ENCODE measurements at regions not wholly inside any gene's neighbourhood (a gene's known extent, or its start where the extent isn't known, plus 50 kb on each side); places are given as distances from the start of the nearest gene placed in this dataset.

- Histone ChIP-seq H4K20me1 (ENCODE audit: control insufficient read depth, extremely low read depth, insufficient read depth, low read length) (no peaks in the 10 kb centered on the region), H3K4me3 (ENCODE audit: control insufficient read depth in 2 of 3, extremely low read depth in 1 of 3, insufficient read depth in 2 of 3, low read depth in 1 of 3, low read length in 3 of 3) (no peak overlapping the region), H3K4me2 (ENCODE audit: control insufficient read depth, extremely low read depth, insufficient read depth, low read depth, low read length) (no peak overlapping the region), H2AFZ (ENCODE audit: control insufficient read depth, low read length) (no peak overlapping the region), H3K9me3 (ENCODE audit: control insufficient read depth, low read depth, low read length) (no peaks in the 10 kb centered on the region), H3K79me2 (ENCODE audit: control insufficient read depth, insufficient read depth, low read length) (no peaks in the 10 kb centered on the region), H3K9me1 (ENCODE audit: control insufficient read depth, extremely low read depth, insufficient read depth, low read length) (no peaks in the 10 kb centered on the region), H3K27me3 (ENCODE audit: control insufficient read depth, extremely low read depth, insufficient read depth, low read length) (peaks cover 6% of the 10 kb centered on the region), H3K27ac (ENCODE audit: control insufficient read depth, insufficient read depth, low read length) (no peak overlapping the region), H3K9ac (ENCODE audit: control insufficient read depth, extremely low read depth, insufficient read depth, low read length) (no peak overlapping the region), H3K4me1 (ENCODE audit: control insufficient read depth, extremely low read depth, insufficient read depth, low read length) (no peaks in the 10 kb centered on the region), H3K36me3 (ENCODE audit: control insufficient read depth in 2 of 2, extremely low read depth in 1 of 2, insufficient read depth in 2 of 2, low read length in 2 of 2) (no peaks in the 10 kb centered on the region)
- DNase-seq (ENCODE audit: low read depth, low spot score) (no peak), FAIRE-seq (no peak)
- TF ChIP-seq CTCF (optimal IDR thresholded peaks at IDR 0.05 in 1 of 3, IDR thresholded peaks at IDR 0.05 in 1 of 3, conservative IDR thresholded peaks at IDR 0.05 in 1 of 3; ENCODE audit: extremely low read depth in 1 of 3, insufficient read depth in 2 of 3, low read length in 3 of 3) (no peak), EZH2 (IDR thresholded peaks at IDR 0.05; ENCODE audit: low read length) (no peak)
- dilution Hi-C loops (cut with MboI; ENCODE audit: extremely low pct_ligation_motif_present, low sequenced_read_pairs), result no loop called here
These were observed 96.0 kb downstream of the MAB21L3 start for GRCh38 chr1:116207126-116207735.

- FAIRE-seq (no peak), DNase-seq (ENCODE audit: low read depth, low spot score) (no peak)
- Histone ChIP-seq H3K9me3 (ENCODE audit: control insufficient read depth, low read depth, low read length) (no peaks in the 10 kb centered on the region), H3K36me3 (ENCODE audit: control insufficient read depth in 2 of 2, extremely low read depth in 1 of 2, insufficient read depth in 2 of 2, low read length in 2 of 2) (no peaks in the 10 kb centered on the region), H3K4me1 (ENCODE audit: control insufficient read depth, extremely low read depth, insufficient read depth, low read length) (no peaks in the 10 kb centered on the region), H3K27me3 (ENCODE audit: control insufficient read depth, extremely low read depth, insufficient read depth, low read length) (peaks cover 2% of the 10 kb centered on the region), H3K79me2 (ENCODE audit: control insufficient read depth, insufficient read depth, low read length) (no peaks in the 10 kb centered on the region), H3K9ac (ENCODE audit: control insufficient read depth, extremely low read depth, insufficient read depth, low read length) (no peak overlapping the region), H3K27ac (ENCODE audit: control insufficient read depth, insufficient read depth, low read length) (no peak overlapping the region), H3K4me3 (ENCODE audit: control insufficient read depth in 2 of 3, extremely low read depth in 1 of 3, insufficient read depth in 2 of 3, low read depth in 1 of 3, low read length in 3 of 3) (no peak overlapping the region), H4K20me1 (ENCODE audit: control insufficient read depth, extremely low read depth, insufficient read depth, low read length) (no peaks in the 10 kb centered on the region), H3K9me1 (ENCODE audit: control insufficient read depth, extremely low read depth, insufficient read depth, low read length) (no peaks in the 10 kb centered on the region), H3K4me2 (ENCODE audit: control insufficient read depth, extremely low read depth, insufficient read depth, low read depth, low read length) (no peak overlapping the region), H2AFZ (ENCODE audit: control insufficient read depth, low read length) (no peak overlapping the region)
- no peak for TF ChIP-seq CTCF (optimal IDR thresholded peaks at IDR 0.05 in 1 of 3, IDR thresholded peaks at IDR 0.05 in 1 of 3, conservative IDR thresholded peaks at IDR 0.05 in 1 of 3; ENCODE audit: extremely low read depth in 1 of 3, insufficient read depth in 2 of 3, low read length in 3 of 3)
- no peak for TF ChIP-seq EZH2 (IDR thresholded peaks at IDR 0.05; ENCODE audit: low read length)
- dilution Hi-C loops (cut with MboI; ENCODE audit: extremely low pct_ligation_motif_present, low sequenced_read_pairs), result no loop called here
These were observed 96.9 kb downstream of the MAB21L3 start for GRCh38 chr1:116208136-116208535.
